Colonic mucosa (tissue), 4 donors: ENCODE measurements at regions not wholly inside any gene's neighbourhood (a gene's known extent, or its start where the extent isn't known, plus 50 kb on each side); places are given as distances from the start of the nearest gene placed in this dataset.

ENCODE experiments used
- DNase-seq: peaks from one replicate; pipeline ENCODE4 v3.0.0-alpha.2; 2020
- H3K27ac ChIP-seq: fragments of 200-600 bp; one replicate; pipeline ENCODE4 v1.8.0; 2021
- H3K27me3 ChIP-seq: fragments of 200-600 bp; one replicate; pipeline ENCODE4 v1.8.0; 2021
- H3K36me3 ChIP-seq: fragments of 200-600 bp; one replicate; pipeline ENCODE4 v1.8.0; 2021
- H3K4me1 ChIP-seq: fragments of 200-600 bp; one replicate; pipeline ENCODE4 v1.8.0; 2021; ENCODE audit warnings: mild to moderate bottlenecking
- H3K4me3 ChIP-seq: fragments of 200-600 bp; one replicate; pipeline ENCODE4 v1.8.0; 2021
- H3K9ac ChIP-seq, 2 donors: one replicate each; pipeline ENCODE4 v1.7.0; 2013; ENCODE audit warnings: control low read depth in 2 of 2, low read depth in 2 of 2, low read length in 2 of 2
- H3K9me3 ChIP-seq: fragments of 200-600 bp; one replicate; pipeline ENCODE4 v1.8.0; 2021
- CTCF ChIP-seq: fragments of 200-600 bp; IDR thresholded peaks from one replicate; pipeline ENCODE4 v1.8.0; 2022; ENCODE audit warnings: antibody characterized with exemption, mild to moderate bottlenecking
- intact Hi-C: fragments of 100-400 bp; cut with DNase I; formaldehyde crosslinking; loops from one replicate; pipeline ENCODE4 v1.14.1; 2022
- donor health status: healthy.
- donor health status: DM: no; HTN: no; CAD: no.
- donor health status: DM: no; HTN: no; CAD: no.

GRCh38 chr4:28427306-28428085 is 1566.9 kb downstream of the STIM2 start:
- H3K9ac ChIP-seq = no peak overlapping the region
- no peaks in the 10 kb centered on the region for H3K9me3 ChIP-seq
- H3K4me3 ChIP-seq = no peak overlapping the region
- no peak overlapping the region for H3K27ac ChIP-seq
- DNase-seq = no peak
- intact Hi-C loops = no loop called here
- H3K27me3 ChIP-seq = no peaks in the 10 kb centered on the region
- no peaks in the 10 kb centered on the region for H3K36me3 ChIP-seq
- TF ChIP-seq CTCF = no peak
- no peaks in the 10 kb centered on the region for H3K4me1 ChIP-seq

DNA sequence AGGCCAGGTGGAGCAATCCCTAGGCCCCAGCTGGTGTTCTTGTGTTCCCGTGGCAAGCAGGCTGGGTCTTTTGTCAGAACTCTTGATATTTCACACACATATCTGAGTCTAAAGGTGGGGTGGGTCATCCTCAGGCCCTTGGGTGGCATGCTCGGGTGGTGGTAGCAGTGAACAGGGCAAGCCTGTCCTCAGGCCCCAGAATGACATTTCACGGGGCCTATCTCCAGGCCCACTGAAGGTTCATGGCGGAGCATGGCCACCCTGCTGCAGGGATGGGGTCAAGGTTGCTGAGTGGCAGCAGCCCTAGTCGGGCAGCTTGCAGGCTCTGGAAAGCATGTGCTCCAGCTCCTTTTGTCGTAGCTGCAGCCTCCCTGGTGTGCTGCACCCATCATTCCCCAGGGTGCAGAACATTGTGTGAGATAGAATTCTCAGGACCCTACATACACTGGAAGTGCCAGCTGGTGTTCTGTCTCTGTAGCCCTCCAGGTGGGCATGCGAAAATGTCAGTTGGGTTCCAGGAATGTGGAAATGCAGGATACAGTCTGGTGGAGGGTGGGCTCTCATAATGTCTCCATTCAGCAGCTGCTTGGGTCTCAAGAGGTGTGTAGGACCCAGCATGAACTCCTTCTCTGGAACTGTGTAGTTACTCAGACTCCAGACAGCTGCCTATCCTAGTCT is 1571.8 kb downstream of the STIM2 start:
- no peak overlapping the region for H3K9ac ChIP-seq
- no peak overlapping the region for H3K27ac ChIP-seq
- no peak overlapping the region for H3K4me3 ChIP-seq
- no peaks in the 10 kb centered on the region for H3K36me3 ChIP-seq
- H3K9me3 ChIP-seq = no peaks in the 10 kb centered on the region
- intact Hi-C loops = no loop called here
- no peak for DNase-seq
- no peaks in the 10 kb centered on the region for H3K27me3 ChIP-seq
- TF ChIP-seq CTCF = no peak
- no peaks in the 10 kb centered on the region for H3K4me1 ChIP-seq

DNA sequence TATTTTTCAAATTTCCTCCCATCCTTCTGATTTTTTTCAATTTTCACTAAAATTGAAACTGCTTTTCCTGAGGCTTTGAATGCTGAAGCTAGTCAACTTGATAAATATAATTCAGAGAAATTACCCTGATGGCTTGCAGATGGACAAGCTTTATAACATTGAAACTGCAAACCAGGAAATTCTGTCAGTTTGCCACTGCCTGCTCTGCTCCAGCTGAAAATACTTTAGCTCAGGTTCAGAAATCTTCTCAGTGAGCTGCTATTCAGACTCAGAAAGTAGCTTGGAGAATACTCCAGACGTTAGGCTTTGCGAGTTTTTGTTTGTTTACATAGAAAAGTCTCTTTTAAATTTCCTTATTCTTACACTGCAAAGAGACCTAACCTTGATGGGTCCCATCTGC is 1574.7 kb downstream of the STIM2 start:
- Histone ChIP-seq H3K27ac (no peak overlapping the region), H3K9me3 (no peaks in the 10 kb centered on the region), H3K9ac (no peak overlapping the region), H3K27me3 (no peaks in the 10 kb centered on the region), H3K36me3 (no peaks in the 10 kb centered on the region), H3K4me3 (no peak overlapping the region), H3K4me1 (no peaks in the 10 kb centered on the region)
- no peak for DNase-seq
- no peak for TF ChIP-seq CTCF
- intact Hi-C loops = no loop called here

GRCh38 chr4:28436191-28437080 is 1575.8 kb downstream of the STIM2 start:
- Histone ChIP-seq H3K9ac (no peak overlapping the region), H3K36me3 (no peaks in the 10 kb centered on the region), H3K4me1 (no peaks in the 10 kb centered on the region), H3K9me3 (no peaks in the 10 kb centered on the region), H3K27ac (no peak overlapping the region), H3K27me3 (no peaks in the 10 kb centered on the region), H3K4me3 (no peak overlapping the region)
- TF ChIP-seq CTCF = no peak
- intact Hi-C loops = no loop called here
- DNase-seq = no peak

DNA sequence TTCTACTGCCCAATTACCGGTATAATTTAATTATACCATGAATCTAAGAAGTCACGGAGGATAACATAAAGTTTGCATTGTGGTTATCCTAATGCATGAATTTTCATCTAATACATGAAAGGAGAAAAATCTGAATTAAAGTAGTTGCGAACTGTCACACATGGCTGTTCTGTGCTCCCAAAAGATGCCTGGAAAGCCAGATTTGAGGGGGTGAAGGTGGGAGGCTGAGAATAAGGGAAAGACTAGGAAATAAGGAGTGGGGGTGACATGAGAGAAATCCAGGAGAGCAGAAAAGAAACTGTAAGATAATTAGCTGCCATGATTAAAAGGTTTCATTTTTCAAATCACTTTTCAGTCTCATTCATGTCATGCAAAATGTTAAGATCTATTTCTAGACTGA is 1582.7 kb downstream of the STIM2 start:
- intact Hi-C loops = no loop called here
- Histone ChIP-seq H3K27me3 (no peaks in the 10 kb centered on the region), H3K9me3 (no peaks in the 10 kb centered on the region), H3K4me1 (no peaks in the 10 kb centered on the region), H3K36me3 (no peaks in the 10 kb centered on the region), H3K27ac (no peak overlapping the region), H3K9ac (no peak overlapping the region), H3K4me3 (no peak overlapping the region)
- TF ChIP-seq CTCF = no peak
- no peak for DNase-seq
